Activated CD4-positive, CD25-positive, alpha-beta regulatory T cell (primary cell): ENCODE measurements at regions not wholly inside any gene's neighbourhood (a gene's known extent, or its start where the extent isn't known, plus 50 kb on each side); places are given as distances from the start of the nearest gene placed in this dataset.

ENCODE experiments used
- DNase-seq, 4 experiments: peaks; one replicate each; lab custom pipeline; 2025; lab: John Stamatoyannopoulos, UW

DNA sequence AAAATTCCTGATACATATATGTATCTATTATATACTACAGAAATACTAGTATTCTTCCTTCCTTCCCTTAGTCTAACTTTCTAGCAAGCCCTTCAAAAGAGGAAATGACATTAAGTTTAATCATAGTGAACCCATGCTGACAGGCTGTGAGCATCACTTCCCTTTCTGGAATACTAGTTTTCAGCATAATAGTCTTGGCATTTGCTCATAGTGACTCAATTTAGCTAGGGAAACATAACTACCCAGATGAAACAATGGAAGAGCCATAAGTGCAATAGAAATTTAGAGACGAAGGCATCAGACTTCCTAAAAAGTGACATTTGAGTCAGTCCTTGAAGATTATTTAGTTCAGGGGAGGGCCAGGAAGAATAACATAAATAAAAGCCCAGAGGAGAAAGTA is 184.5 kb upstream of the CRY1 start:
- DNase-seq = no peak

DNA sequence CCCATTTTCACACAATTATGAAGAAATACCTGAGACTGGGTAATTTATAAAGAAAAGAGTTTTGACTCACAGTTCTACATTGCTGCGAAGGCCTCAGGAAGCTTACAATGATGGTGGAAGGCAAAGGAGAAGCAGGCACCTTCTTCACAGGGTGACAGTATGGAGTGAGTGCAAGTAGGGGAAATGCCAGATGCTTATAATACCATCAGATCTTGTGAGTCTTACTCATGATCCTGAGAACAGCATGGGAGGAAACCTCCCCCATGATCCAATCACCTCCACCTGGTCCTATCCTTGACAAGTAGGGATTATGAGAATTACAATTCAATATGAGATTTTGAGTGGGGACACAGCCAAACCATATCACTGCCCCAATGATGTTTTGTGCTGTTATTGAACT is 189.3 kb upstream of the CRY1 start:
- DNase-seq = no peak

DNA sequence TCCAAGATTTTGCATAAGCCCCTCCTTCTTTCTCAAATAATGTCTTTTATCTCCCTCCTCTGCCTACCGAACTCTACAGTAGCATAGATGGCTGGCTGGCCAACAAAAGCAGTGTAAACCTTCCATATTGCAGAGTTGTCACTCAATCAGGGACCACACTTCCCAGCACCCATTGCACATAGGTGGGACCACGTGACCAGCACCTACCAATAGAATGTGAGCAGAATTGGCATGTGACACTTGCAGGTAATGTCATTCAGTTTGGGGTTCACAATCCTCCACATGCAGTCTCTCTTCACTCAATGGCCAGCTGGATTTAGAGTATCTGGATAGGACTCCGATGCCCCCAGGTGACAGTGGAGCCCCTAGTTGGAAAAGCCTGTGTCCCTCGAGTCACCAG is 190.3 kb upstream of the CRY1 start:
- DNase-seq = no peak

DNA sequence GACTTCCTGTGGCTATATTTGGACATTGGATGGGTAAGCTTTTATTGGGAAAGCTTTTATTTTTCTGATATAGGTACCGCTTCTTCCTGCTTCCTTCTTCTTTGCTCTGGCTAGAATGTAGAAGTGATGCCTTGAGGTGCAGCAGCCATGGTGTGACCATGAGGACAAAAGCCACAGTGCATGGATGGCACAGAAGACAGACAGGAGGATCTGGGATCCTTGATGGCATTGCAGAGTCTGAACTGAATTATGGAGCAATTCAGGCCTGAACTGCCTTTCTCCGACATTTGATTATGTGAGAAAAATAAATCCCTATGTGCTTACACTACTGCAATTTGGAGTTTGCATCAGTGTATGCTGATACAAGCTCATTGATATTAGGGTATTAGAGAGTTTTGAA is 191.3 kb upstream of the CRY1 start:
- DNase-seq = no peak

DNA sequence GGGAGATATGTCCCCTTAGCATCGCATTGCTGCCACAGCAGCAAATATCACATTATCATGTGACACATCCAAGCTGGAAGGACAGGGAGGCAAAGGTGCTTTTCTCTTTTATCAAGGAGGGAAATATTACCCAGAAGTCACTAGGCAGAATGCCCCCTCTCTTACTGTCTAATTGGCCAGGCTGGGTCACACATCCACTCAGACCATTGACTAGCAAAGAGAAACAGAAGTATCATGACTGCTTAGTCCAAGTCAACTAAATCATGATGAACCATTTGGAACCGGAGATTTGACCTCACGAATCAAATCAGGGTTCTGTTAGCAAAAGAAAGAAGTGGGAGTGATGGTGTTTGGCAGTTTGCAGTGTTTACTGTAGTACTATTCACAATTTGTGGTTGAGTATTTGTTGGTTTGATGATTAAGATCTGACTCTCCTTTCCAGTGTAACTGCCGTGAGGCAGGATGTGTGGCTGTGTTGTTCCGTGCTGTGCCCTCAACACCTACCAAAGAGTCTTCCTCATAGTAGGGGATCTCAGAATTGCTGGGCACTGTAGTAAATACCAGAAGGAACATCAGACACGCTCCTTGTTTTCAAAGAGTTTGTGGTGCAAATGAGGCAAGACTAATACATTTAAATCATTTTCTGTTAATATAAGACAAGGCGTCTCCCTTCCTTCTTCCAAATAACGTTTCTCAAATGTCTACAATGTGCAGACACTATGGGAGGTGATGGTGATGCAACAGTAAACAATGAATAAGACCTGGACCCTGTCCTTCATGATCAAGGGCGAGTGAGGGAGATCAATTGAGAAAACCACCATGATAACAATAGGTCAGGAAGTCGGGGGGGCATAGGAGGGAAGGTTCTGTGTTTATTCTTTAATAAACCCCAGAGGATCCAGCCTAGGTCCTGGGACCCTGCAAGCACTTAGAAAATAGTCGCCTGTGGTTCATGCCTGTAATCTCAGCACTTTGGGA is 194.4 kb upstream of the CRY1 start:
- no peak for DNase-seq

DNA sequence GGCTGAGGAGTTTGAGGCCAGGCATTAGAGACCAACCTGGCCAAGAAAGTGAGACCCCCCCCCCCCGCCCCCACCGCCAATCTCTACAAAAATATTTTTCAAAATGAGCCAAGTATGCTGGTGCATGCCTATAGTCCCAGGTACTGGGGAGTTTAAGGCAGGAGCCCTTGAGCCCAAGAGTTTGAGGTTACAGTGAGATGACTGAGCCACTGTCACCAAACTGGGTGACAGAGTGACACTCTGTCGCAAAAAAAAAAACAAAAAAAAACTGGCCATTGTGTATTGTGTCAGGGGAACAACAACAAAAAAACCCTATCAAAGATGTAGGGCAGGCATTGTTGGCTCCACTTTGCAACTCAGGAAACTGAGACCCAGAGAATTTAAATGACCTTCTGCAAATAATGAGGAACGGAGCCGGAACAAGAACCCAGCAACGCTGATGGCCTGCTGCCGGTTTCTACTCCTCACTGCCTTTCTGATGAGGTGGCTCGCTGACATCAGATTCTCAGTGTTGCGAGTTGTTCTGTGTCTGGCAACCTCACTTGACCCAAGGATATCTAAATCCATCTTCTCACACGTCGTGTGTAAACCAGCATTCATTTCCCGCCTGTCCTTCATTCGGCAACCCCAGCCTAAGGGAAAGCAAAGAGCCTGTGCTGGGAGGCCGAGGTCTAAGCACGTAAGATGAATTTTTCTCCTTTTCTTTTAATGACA is 195.2 kb upstream of the CRY1 start:
- DNase-seq = no peak

DNA sequence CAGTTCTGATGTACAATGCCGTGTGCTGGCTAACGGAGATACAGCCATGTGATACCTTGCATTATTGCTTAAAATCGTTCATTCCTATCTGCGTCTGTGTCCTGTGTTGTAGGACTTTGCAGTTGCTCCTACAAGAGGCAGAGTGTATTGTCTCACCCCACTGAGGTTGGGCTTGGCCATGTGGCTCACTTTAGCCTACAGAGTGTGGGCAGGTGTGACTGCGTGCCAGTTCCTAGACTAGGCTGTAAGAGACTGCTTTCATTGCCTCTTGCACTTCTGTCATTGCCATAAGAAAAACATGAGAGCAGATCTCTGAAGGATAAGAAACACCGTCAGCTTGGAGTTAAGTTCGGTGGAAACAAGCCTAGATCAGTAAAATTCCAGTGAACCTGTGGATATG is 197.7 kb upstream of the CRY1 start:
- DNase-seq = no peak

DNA sequence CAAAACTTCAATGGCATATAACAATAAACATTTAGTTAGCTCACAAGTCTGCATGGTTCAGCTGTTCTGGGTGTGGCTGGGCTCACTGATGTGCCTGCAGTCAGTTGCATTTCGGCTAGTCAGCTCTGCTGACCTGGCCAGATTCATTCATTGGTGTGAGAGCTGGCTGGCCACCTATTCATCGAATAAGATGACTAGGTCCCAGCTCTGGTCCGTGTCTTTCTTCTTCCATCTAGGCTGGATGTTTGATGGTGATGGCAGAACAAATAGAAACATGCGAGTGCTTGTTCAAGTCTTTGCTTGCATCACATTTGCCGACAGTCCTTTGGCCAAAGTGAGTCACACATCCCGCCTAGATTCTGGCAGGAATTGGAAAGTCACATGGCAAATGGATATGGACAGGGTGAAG is 203.3 kb upstream of the CRY1 start:
- no peak for DNase-seq

DNA sequence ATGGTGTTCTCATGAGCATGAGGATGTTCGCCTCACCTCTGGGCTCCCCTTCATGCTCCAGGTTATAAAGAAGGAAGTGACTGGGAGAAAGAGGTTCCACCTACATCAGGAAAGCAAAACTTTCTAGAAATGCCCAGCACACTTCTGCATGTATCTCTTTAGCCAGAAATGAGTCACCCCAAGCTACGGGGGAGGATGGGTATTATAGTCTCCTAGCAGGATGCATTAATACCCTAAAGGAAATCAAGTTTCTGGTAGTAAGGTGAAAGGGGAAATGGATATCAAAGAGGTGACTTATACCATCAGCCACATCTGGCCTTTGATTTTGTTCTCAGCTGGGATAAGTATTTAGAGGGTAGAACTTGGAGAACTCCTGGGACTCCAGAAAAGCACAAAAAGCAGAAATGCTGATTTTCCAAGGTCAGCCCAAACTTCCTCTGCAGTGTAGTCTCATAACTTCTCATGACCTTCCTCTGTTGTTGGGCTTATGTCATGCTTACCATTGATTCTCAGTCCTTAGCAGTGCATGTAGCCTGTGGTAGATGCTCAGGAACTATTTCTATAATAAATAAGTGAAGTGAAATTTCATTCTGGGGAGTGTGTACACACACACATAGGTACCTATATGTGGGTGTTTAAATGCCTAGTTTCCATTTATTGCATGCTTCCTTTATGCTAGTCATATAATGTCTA is 209.4 kb upstream of the CRY1 start:
- no peak for DNase-seq

DNA sequence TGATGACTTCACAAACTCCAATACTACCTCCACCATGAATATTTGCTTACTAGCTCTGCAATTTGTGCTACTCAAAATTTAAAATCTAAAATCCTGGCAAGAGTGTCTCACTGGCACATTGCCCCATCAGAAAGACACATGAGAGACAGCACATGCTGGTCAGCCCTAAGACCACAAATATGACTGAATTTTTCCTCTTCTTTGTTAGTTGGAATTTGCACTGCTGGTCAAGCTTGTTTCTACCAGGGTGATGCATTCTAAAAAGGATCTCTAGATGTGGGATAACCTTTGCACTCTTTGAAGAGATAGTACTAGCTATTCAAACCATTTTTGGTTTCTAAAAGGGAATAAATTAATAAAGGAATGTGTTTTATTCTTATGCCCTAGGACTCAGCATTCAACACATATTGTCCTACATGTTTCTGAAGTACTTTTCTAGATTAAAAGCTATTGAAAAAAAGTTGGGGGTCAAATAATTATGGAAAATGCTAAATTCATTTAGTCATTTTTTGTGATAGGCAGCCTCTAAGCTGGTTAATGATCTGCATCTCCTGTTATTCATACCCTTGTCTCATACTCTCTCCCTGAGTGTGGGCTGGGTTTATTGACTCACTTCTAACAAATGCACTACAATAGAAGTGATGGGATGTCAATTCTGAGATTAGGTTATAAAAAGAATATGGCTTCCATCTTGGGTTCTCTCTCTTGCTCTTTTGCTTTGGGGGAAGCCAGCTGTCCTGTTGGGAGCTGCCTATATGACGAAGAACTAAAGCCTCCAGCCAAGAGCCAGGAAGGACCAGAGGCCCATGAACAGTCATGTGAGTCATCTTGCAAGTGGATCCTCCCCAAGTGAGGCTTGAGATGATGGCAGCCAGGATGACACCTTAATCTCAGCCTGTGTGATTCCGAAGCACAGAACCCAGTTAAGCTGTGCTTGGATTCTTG is 211.5 kb upstream of the CRY1 start:
- no peak for DNase-seq

DNA sequence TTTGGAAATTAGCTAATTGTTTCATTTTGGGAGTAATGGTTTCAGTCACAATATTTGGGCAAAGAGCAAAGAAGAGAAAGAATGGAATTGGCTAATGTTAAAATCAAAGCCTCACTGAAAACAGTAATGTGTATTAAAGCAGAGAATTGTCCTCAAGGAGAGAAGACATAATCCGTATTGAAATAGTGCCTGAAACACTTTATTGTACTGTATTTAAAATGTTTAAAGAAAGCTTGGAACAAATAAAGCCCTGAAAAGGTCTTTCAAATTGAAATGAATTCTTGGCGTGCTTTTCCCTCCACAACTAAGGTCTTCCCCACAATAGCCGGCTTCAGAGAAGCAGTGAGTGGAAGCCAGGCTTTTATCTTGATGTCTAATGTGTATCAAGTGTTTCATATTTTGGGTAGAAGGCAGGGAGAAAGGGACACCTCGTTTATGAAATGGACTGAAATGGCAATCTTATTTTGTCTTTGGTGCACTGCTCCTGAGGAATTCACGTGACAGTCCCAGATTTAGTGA is 212.9 kb upstream of the CRY1 start:
- DNase-seq = no peak

DNA sequence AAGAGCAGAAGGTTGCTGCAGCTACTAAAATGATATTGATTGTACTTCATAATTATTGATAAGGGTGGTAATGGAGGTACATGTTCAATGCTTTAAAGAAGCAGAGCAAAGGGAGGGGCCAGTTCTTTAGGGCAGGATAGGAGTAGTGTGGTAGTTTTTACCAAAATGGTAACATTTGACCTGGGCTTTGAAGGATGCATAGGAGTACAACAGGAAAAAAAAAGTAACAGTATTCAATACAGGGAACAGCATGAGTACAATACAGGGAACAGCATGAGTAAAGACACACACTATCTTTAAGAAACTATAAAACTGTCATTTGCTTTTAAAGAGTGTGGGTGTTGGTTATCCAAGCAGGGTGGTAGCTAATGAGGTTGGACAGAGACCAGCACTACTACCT is 215.0 kb upstream of the CRY1 start:
- no peak for DNase-seq

DNA sequence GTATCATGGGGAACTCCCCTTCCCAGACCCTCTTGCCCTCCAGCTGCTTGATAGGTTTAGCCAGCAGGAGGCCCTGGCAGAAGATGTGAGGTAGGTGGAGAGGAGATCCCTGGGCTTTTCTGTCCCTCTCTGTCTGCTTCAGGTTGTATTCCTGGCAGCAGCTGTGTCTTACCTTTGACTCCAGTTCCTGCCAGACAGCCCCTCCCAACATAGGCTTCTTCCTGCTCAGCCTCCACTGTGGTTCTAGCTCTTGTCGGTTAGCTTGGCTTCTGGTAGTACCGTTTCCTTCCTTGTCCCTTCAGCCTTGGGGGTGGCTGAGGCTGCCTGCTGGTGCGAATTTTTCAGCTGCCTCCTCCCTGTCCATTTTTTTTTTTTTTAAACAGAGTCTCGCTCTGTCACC is 215.7 kb upstream of the CRY1 start:
- no peak for DNase-seq

DNA sequence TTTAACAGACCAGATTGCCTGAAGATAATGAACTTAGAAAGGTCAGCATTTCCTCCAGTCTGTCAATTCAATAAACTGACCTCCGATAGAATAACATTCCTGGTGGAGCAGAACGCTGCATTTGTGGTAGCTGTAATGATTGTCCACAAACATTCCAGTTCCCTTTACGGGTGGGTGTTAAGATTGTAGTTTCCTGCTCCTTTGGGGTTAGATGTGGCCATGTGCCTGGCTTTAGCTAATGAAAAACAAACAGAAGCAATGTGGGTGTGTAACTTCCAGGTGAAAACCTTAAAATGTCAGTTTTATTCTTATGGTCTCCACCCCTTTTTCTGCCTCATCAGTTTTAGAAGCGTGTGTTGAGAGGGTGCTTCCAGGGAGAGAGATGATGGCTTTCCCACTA is 217.3 kb upstream of the CRY1 start:
- DNase-seq = no peak

DNA sequence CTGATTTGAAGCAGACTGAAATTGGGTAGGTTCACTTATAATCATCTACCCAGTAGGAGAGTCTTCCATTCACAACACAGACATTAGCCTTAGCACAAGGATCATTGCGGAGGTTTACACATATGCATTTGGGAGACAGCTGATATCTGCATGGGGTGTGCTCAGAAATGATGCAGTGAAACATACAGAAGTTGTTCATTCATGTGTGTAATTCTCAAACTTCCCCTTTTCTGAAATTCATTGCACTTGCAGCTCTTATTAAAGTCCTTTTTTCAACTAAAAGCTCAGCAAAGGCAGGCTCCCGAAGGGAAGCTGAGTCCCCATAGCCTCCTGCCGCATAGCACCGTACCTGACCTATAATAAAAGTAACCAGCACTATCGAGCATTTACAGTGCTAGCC is 218.3 kb upstream of the CRY1 start:
- no peak for DNase-seq

DNA sequence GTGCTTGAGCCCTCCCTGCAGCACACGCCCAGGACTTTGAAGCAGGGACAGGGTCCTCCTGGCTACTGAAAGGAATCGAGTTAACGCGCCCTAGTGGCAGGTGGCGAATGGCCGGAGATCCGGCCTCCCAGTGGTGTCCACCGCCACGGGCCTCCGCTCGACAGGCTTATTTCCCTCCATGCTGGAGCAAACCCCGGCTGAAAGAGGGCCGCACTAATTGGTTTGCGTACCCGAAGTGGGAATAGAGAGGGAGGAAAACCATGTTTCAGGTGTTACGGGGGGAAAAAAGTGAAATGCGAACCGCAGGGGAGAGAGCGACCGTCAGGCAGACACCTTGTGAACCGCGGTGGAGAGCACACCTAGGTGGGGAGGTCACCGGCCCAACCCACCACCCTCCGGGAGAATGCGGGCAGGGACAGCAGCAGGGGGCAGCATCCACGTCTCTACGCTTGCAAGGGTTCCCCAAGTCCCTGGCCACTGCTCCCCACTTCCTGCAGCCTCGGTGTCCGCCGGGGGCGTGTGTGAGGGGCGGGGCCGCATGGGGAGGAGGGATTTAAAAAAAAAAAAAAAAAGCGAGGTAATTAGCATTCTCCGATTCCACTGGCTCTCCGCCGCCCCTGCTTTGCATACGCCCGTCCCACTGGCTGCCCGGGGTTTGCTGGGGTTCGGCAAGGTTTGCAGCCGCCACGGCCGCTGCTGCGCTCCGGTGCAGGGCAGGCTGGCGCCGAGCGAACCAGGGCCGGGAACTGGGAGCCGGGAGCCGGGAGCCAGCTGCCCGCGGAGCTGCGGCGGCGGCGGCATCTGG is 224.6 kb upstream of the CRY1 start:
- DNase-seq = peak; percentile 46 to 73 (median 65)

DNA sequence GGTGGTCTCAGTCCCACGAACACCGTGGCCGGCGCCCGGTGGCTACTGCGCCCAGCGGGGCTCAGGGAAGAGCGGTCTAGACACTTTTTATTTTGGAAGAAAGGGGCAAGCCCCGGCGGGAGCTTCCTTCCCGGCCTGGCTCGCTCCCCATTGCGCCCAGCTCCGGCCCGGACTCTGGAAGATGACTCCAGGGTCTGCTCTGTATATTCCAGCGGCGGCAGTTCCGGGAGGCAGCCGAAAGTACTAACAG is 225.1 kb upstream of the CRY1 start:
- DNase-seq = no peak

DNA sequence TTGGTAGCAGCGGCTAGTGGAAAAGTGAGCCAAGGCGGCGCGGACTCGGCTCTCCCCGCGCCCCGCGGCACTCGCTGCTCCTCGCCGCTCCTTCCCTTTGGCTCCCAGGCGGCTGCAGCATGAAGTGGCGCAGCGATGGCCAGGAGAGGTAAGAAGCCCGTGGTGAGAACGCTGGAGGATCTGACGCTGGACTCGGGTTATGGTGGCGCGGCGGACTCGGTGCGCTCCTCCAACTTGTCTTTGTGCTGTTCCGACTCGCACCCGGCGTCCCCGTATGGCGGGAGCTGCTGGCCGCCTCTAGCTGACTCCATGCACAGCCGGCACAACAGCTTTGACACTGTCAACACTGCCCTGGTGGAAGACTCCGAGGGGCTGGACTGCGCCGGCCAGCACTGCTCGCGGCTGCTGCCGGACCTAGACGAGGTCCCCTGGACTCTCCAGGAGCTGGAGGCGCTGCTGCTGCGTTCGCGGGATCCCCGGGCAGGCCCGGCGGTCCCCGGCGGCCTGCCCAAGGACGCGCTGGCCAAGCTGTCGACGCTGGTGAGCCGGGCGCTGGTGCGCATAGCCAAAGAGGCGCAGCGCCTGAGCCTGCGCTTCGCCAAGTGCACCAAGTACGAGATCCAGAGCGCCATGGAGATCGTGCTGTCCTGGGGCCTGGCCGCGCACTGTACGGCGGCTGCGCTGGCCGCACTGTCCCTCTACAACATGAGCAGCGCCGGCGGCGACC is 225.6 kb upstream of the CRY1 start:
- DNase-seq = peak in 1 of 4 experiments; percentile 6

DNA sequence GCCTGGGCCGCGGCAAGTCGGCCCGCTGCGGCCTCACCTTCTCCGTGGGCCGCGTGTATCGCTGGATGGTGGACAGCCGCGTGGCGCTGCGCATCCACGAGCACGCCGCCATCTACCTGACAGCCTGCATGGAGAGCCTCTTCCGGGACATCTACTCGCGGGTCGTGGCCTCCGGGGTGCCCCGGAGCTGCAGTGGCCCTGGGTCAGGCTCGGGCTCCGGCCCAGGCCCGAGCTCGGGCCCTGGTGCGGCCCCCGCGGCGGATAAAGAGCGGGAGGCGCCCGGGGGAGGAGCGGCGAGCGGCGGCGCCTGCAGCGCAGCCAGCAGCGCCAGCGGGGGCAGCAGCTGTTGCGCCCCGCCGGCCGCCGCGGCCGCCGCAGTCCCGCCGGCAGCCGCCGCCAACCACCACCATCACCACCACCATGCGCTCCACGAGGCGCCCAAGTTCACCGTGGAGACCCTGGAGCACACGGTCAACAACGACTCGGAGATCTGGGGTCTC is 226.2 kb upstream of the CRY1 start:
- peak in 1 of 4 experiments; percentile 6 for DNase-seq
